ENCODE measurements at regions not wholly inside any gene's neighbourhood (a gene's known extent, or its start where the extent isn't known, plus 50 kb on each side); places are given as distances from the start of the nearest gene placed in this dataset.

- TF ChIP-seq CTCF (conservative IDR thresholded peaks at IDR 0.05; ENCODE audit: low read length) (no peak), EZH2phosphoT487 (IDR thresholded peaks at IDR 0.05; ENCODE audit: borderline replicate concordance) (no peak)
These were observed 62.7 kb upstream of the TMEM252 start for GRCh38 chr9:68603371-68603770.
